KMS-11 (cell line): ENCODE measurements at regions not wholly inside any gene's neighbourhood (a gene's known extent, or its start where the extent isn't known, plus 50 kb on each side); places are given as distances from the start of the nearest gene placed in this dataset.

Source experiments
- H2AFZ ChIP-seq: fragments of 200-600 bp; sonication (generic); 2 replicates; pipeline ENCODE4 v1.6.1; 2016; ENCODE audit warnings: antibody characterized with exemption, mixed run types, low read depth
- H3K27ac ChIP-seq: fragments of 200-600 bp; sonication (generic); 2 replicates; pipeline ENCODE4 v1.6.1; 2016; ENCODE audit warnings: mild to moderate bottlenecking, mixed run types
- H3K27me3 ChIP-seq: fragments of 200-600 bp; sonication (generic); 2 replicates; pipeline ENCODE4 v1.6.1; 2017; ENCODE audit warnings: mild to moderate bottlenecking, low read depth, mixed run types, moderate library complexity; ENCODE audit not compliant: insufficient read depth
- H3K36me3 ChIP-seq: fragments of 200-600 bp; sonication (generic); 2 replicates; pipeline ENCODE4 v1.6.1; 2017; ENCODE audit warnings: mild to moderate bottlenecking, mixed run types; ENCODE audit not compliant: insufficient read depth
- H3K4me1 ChIP-seq: fragments of 200-600 bp; sonication (generic); 2 replicates; pipeline ENCODE4 v1.6.1; 2016; ENCODE audit warnings: mild to moderate bottlenecking, low read depth, mixed run types; ENCODE audit not compliant: poor library complexity, severe bottlenecking
- H3K4me2 ChIP-seq: fragments of 200-600 bp; sonication (generic); 2 replicates; pipeline ENCODE4 v1.7.0; 2016; ENCODE audit warnings: mild to moderate bottlenecking, mixed run types
- H3K4me3 ChIP-seq: fragments of 200-600 bp; sonication (generic); IDR thresholded peaks from 2 replicates; pipeline ENCODE4 v1.6.1; 2017; ENCODE audit warnings: low read depth, low read length, mixed read lengths; ENCODE audit not compliant: insufficient read depth
- H3K79me2 ChIP-seq: fragments of 200-600 bp; sonication (generic); 2 replicates; pipeline ENCODE4 v1.6.1; 2016; ENCODE audit warnings: low read depth, mixed run types; ENCODE audit not compliant: insufficient read depth
- H3K9ac ChIP-seq: fragments of 200-600 bp; sonication (generic); 2 replicates; pipeline ENCODE4 v1.6.1; 2016; ENCODE audit warnings: mild to moderate bottlenecking, mixed run types
- H4K20me1 ChIP-seq: fragments of 200-600 bp; sonication (generic); 2 replicates; pipeline ENCODE4 v1.6.1; 2016; ENCODE audit warnings: mild to moderate bottlenecking, mixed run types; ENCODE audit not compliant: insufficient read depth
- CTCF ChIP-seq: fragments of 200-600 bp; sonication (generic); conservative IDR thresholded peaks from 2 replicates; pipeline ENCODE4 v1.6.1; 2017; ENCODE audit warnings: low read depth, mild to moderate bottlenecking, antibody characterized with exemption, low read length, moderate library complexity, mixed read lengths

GRCh38 chrX:139237141-139237540, 293.4 kb upstream of the F9 start:
- Histone ChIP-seq H3K4me1 (no peaks in the 10 kb centered on the region), H2AFZ (no peak overlapping the region), H3K4me3 (no peak overlapping the region), H3K4me2 (no peak overlapping the region), H3K9ac (no peak overlapping the region), H3K36me3 (no peaks in the 10 kb centered on the region), H3K27ac (no peak overlapping the region), H3K79me2 (no peaks in the 10 kb centered on the region), H4K20me1 (no peaks in the 10 kb centered on the region), H3K27me3 (no peaks in the 10 kb centered on the region)
- no peak for TF ChIP-seq CTCF

DNA sequence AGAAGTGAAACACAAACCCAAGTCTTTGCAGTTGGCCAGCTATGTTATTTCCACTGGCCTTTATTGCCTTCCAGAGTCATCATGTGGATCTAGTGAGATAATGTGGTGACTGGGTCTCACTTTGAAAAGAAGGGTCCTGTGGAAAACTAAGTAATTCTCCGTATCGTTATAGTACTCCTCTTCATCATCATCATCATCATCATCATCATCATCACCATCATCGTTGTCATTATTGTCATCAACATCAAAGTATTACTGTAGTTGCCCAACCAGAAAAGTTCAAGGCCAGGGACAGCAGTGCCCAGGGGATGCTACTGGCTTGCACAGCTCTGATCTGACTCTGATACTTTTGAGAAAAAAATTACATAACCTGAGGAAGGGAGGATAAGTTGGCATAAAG, 295.6 kb upstream of the F9 start:
- no peak overlapping the region for H3K4me2 ChIP-seq
- no peaks in the 10 kb centered on the region for H3K4me1 ChIP-seq
- no peak overlapping the region for H3K27ac ChIP-seq
- no peak overlapping the region for H3K9ac ChIP-seq
- no peaks in the 10 kb centered on the region for H4K20me1 ChIP-seq
- H2AFZ ChIP-seq = no peak overlapping the region
- no peaks in the 10 kb centered on the region for H3K36me3 ChIP-seq
- no peak for TF ChIP-seq CTCF
- no peaks in the 10 kb centered on the region for H3K79me2 ChIP-seq
- no peaks in the 10 kb centered on the region for H3K27me3 ChIP-seq
- H3K4me3 ChIP-seq = no peak overlapping the region

DNA sequence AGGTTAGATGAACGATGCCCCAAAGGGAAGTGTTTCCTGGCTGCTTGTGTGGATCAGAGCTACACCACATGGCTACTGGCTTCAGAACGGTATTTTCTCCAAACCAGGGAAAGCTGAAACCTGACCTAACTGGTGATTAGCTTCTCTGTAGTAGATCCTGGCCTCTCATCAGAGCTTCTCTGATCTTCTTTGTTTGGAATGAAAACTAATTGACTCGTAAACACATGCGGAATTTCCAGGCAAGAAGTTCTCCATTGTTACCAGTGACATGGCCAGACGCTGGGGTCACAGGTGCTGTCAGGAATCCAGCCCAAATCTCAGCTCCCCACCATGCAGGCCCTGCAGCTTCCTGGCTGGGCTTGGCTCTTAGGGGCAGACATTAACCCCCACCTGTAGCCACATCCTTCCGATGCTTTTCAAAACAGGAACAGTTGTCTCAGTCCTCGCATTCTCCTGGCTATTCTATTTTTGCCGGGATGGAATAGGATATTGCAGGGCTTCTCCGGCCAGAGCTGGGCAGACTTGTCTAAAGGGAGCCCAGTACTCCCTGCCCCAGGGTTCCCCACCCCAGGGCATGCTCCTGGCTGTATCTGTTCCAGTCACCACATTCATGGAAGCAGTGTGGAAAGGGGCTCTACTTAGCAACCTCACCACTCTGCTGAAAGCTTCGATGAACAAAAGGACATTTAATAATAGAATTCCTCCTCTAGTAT, 305.4 kb upstream of the F9 start:
- no peak overlapping the region for H3K27ac ChIP-seq
- no peak overlapping the region for H3K4me3 ChIP-seq
- no peaks in the 10 kb centered on the region for H3K4me1 ChIP-seq
- no peak overlapping the region for H3K4me2 ChIP-seq
- no peaks in the 10 kb centered on the region for H3K36me3 ChIP-seq
- H3K9ac ChIP-seq = no peak overlapping the region
- H2AFZ ChIP-seq = no peak overlapping the region
- no peaks in the 10 kb centered on the region for H3K79me2 ChIP-seq
- no peaks in the 10 kb centered on the region for H3K27me3 ChIP-seq
- H4K20me1 ChIP-seq = no peaks in the 10 kb centered on the region
- TF ChIP-seq CTCF = no peak

DNA sequence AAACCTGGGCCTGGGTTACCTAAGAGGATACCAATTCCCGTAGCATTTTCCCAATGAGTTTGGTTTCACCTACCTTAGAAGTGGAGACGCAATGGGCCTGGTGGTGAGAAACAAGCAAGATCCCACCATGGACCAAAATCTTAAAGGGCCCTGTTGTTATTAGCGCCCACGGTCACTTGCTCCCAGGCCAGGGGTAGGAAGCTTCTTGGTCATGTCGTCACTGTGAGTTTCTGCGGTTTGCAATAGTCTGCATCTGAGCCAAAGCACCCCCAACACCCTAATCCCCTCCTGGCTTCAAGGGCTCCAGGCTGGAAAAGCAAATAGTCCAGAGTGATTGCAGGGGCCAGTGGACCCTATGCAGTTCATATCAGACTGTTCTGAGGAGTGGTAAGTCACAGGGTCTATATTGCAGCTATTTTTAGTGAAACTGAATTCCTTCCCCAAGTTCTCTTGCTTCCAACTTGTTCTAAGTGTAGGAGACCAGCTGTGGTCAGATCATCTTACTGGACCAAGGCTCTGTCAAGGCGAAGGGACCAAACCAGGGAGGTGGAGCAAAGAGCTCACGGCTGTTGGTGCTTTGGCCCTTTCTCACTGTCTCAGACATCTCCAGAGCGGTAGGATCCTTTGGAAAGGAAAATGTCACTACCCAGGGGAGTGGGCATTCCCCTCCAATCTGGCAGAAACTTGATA, 307.9 kb upstream of the F9 start:
- no peak overlapping the region for H3K4me3 ChIP-seq
- no peak overlapping the region for H3K4me2 ChIP-seq
- no peaks in the 10 kb centered on the region for H3K27me3 ChIP-seq
- no peak overlapping the region for H2AFZ ChIP-seq
- no peak overlapping the region for H3K9ac ChIP-seq
- no peaks in the 10 kb centered on the region for H3K4me1 ChIP-seq
- no peaks in the 10 kb centered on the region for H3K36me3 ChIP-seq
- no peak overlapping the region for H3K27ac ChIP-seq
- H4K20me1 ChIP-seq = no peaks in the 10 kb centered on the region
- no peak for TF ChIP-seq CTCF
- H3K79me2 ChIP-seq = no peaks in the 10 kb centered on the region
